C4-2B (cell line): ENCODE measurements at regions not wholly inside any gene's neighbourhood (a gene's known extent, or its start where the extent isn't known, plus 50 kb on each side); places are given as distances from the start of the nearest gene placed in this dataset.

ENCODE experiments used
- ZFX ChIP-seq: fragments of 450-650 bp; IDR thresholded peaks from 2 replicates; pipeline ENCODE4 v1.6.1; 2017
- TF ChIP-seq, protein P1 (sequence below): fragments of 450-650 bp; conservative IDR thresholded peaks from 2 replicates; pipeline ENCODE4 v1.5.1; 2017; ENCODE audit warnings: mild to moderate bottlenecking

DNA sequence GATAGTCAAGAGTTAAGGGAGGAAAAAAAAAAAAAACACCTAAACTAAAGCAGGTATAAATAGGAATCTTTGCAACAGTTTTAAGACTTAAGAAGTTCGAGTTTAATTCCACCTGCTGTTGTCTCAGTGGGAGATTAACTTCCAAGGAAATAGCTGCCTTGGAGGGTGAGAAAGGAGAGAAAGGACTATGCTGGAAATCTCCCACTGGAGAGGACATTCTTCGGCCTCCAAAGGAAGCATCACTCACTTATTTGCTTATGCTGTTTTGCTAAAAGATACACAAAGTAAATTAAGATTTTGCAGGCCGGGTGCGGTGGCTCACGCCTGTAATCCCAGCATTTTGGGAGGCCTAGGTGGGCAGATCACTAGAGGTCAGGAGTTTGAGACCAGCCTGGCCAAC is 317.9 kb upstream of the MPDZ start:
- TF ChIP-seq, protein P1, sequence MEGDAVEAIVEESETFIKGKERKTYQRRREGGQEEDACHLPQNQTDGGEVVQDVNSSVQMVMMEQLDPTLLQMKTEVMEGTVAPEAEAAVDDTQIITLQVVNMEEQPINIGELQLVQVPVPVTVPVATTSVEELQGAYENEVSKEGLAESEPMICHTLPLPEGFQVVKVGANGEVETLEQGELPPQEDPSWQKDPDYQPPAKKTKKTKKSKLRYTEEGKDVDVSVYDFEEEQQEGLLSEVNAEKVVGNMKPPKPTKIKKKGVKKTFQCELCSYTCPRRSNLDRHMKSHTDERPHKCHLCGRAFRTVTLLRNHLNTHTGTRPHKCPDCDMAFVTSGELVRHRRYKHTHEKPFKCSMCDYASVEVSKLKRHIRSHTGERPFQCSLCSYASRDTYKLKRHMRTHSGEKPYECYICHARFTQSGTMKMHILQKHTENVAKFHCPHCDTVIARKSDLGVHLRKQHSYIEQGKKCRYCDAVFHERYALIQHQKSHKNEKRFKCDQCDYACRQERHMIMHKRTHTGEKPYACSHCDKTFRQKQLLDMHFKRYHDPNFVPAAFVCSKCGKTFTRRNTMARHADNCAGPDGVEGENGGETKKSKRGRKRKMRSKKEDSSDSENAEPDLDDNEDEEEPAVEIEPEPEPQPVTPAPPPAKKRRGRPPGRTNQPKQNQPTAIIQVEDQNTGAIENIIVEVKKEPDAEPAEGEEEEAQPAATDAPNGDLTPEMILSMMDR = no peak
- TF ChIP-seq ZFX = no peak
